ENCODE measurements at regions not wholly inside any gene's neighbourhood (a gene's known extent, or its start where the extent isn't known, plus 50 kb on each side); places are given as distances from the start of the nearest gene placed in this dataset.

DNA sequence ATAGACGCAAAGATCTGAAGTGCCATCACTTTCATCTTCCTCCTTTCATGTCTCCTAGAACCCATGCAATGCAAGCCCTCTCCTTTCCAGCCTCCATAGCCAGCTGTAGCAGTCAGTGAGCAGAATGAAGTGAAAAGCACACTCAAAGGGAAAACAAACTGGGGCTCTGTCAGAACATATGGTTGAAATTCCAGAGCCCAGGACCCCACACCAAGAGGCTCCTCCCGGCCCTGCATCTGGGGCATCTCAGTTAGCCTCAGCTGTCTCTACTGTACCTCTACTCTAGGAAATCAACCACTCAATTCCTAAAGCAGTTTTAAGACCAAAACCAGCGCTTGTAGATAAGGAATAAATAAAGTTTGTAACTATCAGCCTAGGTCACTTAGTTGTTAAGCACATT is 73.8 kb upstream of the P3H2 start:
- H3K9me3 ChIP-seq (ENCODE audit: insufficient read depth, low read depth, low read length): no peaks in the 10 kb centered on the region
- no peak overlapping the region for H3K27ac ChIP-seq (ENCODE audit: low read depth, low read length)
- H2AK5ac ChIP-seq (ENCODE audit: low read length): no peak overlapping the region
- no peak overlapping the region for H3K9ac ChIP-seq (ENCODE audit: low read length)
- H4K91ac ChIP-seq (ENCODE audit: low read depth, low read length): no peak overlapping the region
- H3K4me1 ChIP-seq (ENCODE audit: control insufficient read depth in 1 of 2, insufficient read depth in 2 of 2, low read length in 2 of 2): no peaks in the 10 kb centered on the region
- H3K79me1 ChIP-seq (ENCODE audit: low read length): no peaks in the 10 kb centered on the region
- H3K36me3 ChIP-seq (ENCODE audit: control insufficient read depth in 1 of 2, insufficient read depth in 2 of 2, low read length in 2 of 2): no peaks in the 10 kb centered on the region
- no peak for DNase-seq
- H3K23ac ChIP-seq (ENCODE audit: low read length): no peak overlapping the region
- H3K79me2 ChIP-seq (ENCODE audit: control insufficient read depth, insufficient read depth, low read length, poor library complexity): no peaks in the 10 kb centered on the region
- H3K4ac ChIP-seq (ENCODE audit: low read depth, low read length): no peak overlapping the region
- H4K8ac ChIP-seq (ENCODE audit: low read depth, low read length): no peak overlapping the region
- H2AFZ ChIP-seq (ENCODE audit: insufficient read depth, low read length, poor library complexity): no peak overlapping the region
- H3K27me3 ChIP-seq (ENCODE audit: insufficient read depth, low read length): no peaks in the 10 kb centered on the region
- H2BK12ac ChIP-seq (ENCODE audit: low read length): no peak overlapping the region
- H4K12ac ChIP-seq (ENCODE audit: low read depth, low read length): no peak overlapping the region
- no peak overlapping the region for H2BK120ac ChIP-seq (ENCODE audit: insufficient read depth, low read length, poor library complexity)
- H3K4me2 ChIP-seq (ENCODE audit: low read length): no peak overlapping the region
- WGBS (ENCODE audit: extremely low coverage, insufficient coverage, insufficient read length): no CpG with 5 or more reads among the region's 3 CpGs
- no peak overlapping the region for H2BK5ac ChIP-seq (ENCODE audit: low read depth, low read length, poor library complexity)
- no peak overlapping the region for H3K14ac ChIP-seq (ENCODE audit: low read length)
- no peak overlapping the region for H3K18ac ChIP-seq (ENCODE audit: low read length)
- no peak overlapping the region for H3K4me3 ChIP-seq (ENCODE audit: low read depth, low read length)

DNA sequence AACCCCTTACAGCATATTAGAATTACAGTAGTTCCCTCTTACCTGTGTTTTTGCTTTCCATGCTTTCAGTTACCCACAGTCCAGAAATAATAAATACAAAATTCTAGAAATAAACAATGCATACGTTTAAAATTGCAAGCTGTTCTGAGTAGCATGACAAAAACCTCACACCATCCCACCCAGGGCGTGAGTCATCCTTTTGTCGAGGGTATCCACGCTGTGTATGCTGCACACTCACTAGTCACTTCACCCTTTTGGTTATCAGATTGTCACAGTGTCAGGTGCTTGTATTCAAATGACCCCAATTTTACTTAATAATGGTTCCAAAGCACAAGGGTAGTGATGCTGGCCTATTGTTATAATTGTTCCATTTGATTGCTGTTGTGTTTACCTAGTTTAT is 72.5 kb upstream of the P3H2 start:
- Histone ChIP-seq H3K79me2 (ENCODE audit: control insufficient read depth, insufficient read depth, low read length, poor library complexity) (no peaks in the 10 kb centered on the region), H3K27ac (ENCODE audit: low read depth, low read length) (no peak overlapping the region), H3K27me3 (ENCODE audit: insufficient read depth, low read length) (no peaks in the 10 kb centered on the region), H3K23ac (ENCODE audit: low read length) (no peak overlapping the region), H2AK5ac (ENCODE audit: low read length) (no peak overlapping the region), H3K4me3 (ENCODE audit: low read depth, low read length) (no peak overlapping the region), H3K79me1 (ENCODE audit: low read length) (no peaks in the 10 kb centered on the region), H3K9ac (ENCODE audit: low read length) (no peak overlapping the region), H3K18ac (ENCODE audit: low read length) (no peak overlapping the region), H2BK120ac (ENCODE audit: insufficient read depth, low read length, poor library complexity) (no peak overlapping the region), H4K8ac (ENCODE audit: low read depth, low read length) (no peak overlapping the region), H3K4me2 (ENCODE audit: low read length) (no peak overlapping the region), H3K9me3 (ENCODE audit: insufficient read depth, low read depth, low read length) (no peaks in the 10 kb centered on the region), H2AFZ (ENCODE audit: insufficient read depth, low read length, poor library complexity) (no peak overlapping the region), H2BK12ac (ENCODE audit: low read length) (no peak overlapping the region), H3K36me3 (ENCODE audit: control insufficient read depth in 1 of 2, insufficient read depth in 2 of 2, low read length in 2 of 2) (no peaks in the 10 kb centered on the region), H3K14ac (ENCODE audit: low read length) (no peak overlapping the region), H2BK5ac (ENCODE audit: low read depth, low read length, poor library complexity) (no peak overlapping the region), H4K91ac (ENCODE audit: low read depth, low read length) (no peak overlapping the region), H4K12ac (ENCODE audit: low read depth, low read length) (no peak overlapping the region), H3K4me1 (ENCODE audit: control insufficient read depth in 1 of 2, insufficient read depth in 2 of 2, low read length in 2 of 2) (no peaks in the 10 kb centered on the region), H3K4ac (ENCODE audit: low read depth, low read length) (no peak overlapping the region)
- no peak for DNase-seq
- WGBS (ENCODE audit: extremely low coverage, insufficient coverage, insufficient read length): no CpG with 5 or more reads among the region's 4 CpGs

DNA sequence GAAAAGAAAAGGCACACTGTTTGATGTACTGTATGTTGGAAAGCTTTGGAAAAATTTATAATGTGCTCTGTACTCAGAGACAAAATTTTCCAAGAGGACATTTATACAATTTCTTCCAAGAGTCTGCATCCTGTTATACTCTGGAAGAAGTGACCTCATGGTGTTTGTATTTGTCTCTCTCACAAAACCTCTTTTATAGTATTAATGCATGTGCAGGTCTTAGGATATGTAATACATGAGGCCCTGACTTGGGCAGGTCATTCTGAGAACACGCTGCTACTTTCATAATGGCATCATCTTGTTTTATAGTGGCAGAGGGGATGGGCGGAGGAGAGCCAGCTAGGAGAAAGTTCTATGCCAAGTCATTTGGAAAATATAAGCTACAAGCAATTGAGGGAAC is 72.0 kb upstream of the P3H2 start:
- Histone ChIP-seq H2AK5ac (ENCODE audit: low read length) (no peak overlapping the region), H3K4me1 (ENCODE audit: control insufficient read depth in 1 of 2, insufficient read depth in 2 of 2, low read length in 2 of 2) (no peaks in the 10 kb centered on the region), H2BK12ac (ENCODE audit: low read length) (no peak overlapping the region), H2BK120ac (ENCODE audit: insufficient read depth, low read length, poor library complexity) (no peak overlapping the region), H2BK5ac (ENCODE audit: low read depth, low read length, poor library complexity) (no peak overlapping the region), H3K9ac (ENCODE audit: low read length) (no peak overlapping the region), H4K91ac (ENCODE audit: low read depth, low read length) (no peak overlapping the region), H3K14ac (ENCODE audit: low read length) (no peak overlapping the region), H3K23ac (ENCODE audit: low read length) (no peak overlapping the region), H3K36me3 (ENCODE audit: control insufficient read depth in 1 of 2, insufficient read depth in 2 of 2, low read length in 2 of 2) (no peaks in the 10 kb centered on the region), H4K8ac (ENCODE audit: low read depth, low read length) (no peak overlapping the region), H3K79me2 (ENCODE audit: control insufficient read depth, insufficient read depth, low read length, poor library complexity) (no peaks in the 10 kb centered on the region), H3K4ac (ENCODE audit: low read depth, low read length) (no peak overlapping the region), H3K9me3 (ENCODE audit: insufficient read depth, low read depth, low read length) (no peaks in the 10 kb centered on the region), H3K27ac (ENCODE audit: low read depth, low read length) (no peak overlapping the region), H3K27me3 (ENCODE audit: insufficient read depth, low read length) (no peaks in the 10 kb centered on the region), H4K12ac (ENCODE audit: low read depth, low read length) (no peak overlapping the region), H3K4me2 (ENCODE audit: low read length) (no peak overlapping the region), H3K4me3 (ENCODE audit: low read depth, low read length) (no peak overlapping the region), H2AFZ (ENCODE audit: insufficient read depth, low read length, poor library complexity) (no peak overlapping the region), H3K18ac (ENCODE audit: low read length) (no peak overlapping the region), H3K79me1 (ENCODE audit: low read length) (no peaks in the 10 kb centered on the region)
- WGBS (ENCODE audit: extremely low coverage, insufficient coverage, insufficient read length): no CpG with 5 or more reads among the region's 2 CpGs
- DNase-seq: no peak

DNA sequence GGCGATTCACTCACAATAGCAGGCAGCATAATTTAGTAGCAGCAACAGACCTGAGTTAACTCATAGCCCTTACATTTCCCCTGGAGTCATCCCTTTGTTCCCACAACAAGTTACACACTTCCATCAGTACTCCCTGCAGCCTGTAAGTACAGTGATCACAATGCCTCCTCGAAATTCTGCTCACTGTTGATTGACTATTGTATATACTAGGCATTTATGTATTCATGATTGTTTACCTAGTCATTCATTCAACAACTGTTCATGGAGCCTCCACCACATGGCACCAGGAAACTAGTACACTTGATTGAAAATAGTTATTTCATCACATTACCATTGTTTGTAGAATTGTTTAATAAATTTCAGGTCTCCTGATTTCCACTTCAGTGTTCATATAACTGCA is 71.4 kb upstream of the P3H2 start:
- H2BK5ac ChIP-seq (ENCODE audit: low read depth, low read length, poor library complexity): no peak overlapping the region
- H3K9ac ChIP-seq (ENCODE audit: low read length): no peak overlapping the region
- no peak overlapping the region for H3K4ac ChIP-seq (ENCODE audit: low read depth, low read length)
- no peaks in the 10 kb centered on the region for H3K27me3 ChIP-seq (ENCODE audit: insufficient read depth, low read length)
- H3K4me2 ChIP-seq (ENCODE audit: low read length): no peak overlapping the region
- no CpG with 5 or more reads among the region's 2 CpGs for WGBS (ENCODE audit: extremely low coverage, insufficient coverage, insufficient read length)
- no peak overlapping the region for H3K23ac ChIP-seq (ENCODE audit: low read length)
- no peaks in the 10 kb centered on the region for H3K79me1 ChIP-seq (ENCODE audit: low read length)
- H4K8ac ChIP-seq (ENCODE audit: low read depth, low read length): no peak overlapping the region
- no peak overlapping the region for H3K27ac ChIP-seq (ENCODE audit: low read depth, low read length)
- H2BK12ac ChIP-seq (ENCODE audit: low read length): no peak overlapping the region
- H3K4me3 ChIP-seq (ENCODE audit: low read depth, low read length): no peak overlapping the region
- no peaks in the 10 kb centered on the region for H3K9me3 ChIP-seq (ENCODE audit: insufficient read depth, low read depth, low read length)
- no peak overlapping the region for H4K12ac ChIP-seq (ENCODE audit: low read depth, low read length)
- no peaks in the 10 kb centered on the region for H3K4me1 ChIP-seq (ENCODE audit: control insufficient read depth in 1 of 2, insufficient read depth in 2 of 2, low read length in 2 of 2)
- no peak overlapping the region for H2BK120ac ChIP-seq (ENCODE audit: insufficient read depth, low read length, poor library complexity)
- H3K18ac ChIP-seq (ENCODE audit: low read length): no peak overlapping the region
- no peaks in the 10 kb centered on the region for H3K36me3 ChIP-seq (ENCODE audit: control insufficient read depth in 1 of 2, insufficient read depth in 2 of 2, low read length in 2 of 2)
- H2AK5ac ChIP-seq (ENCODE audit: low read length): no peak overlapping the region
- H3K14ac ChIP-seq (ENCODE audit: low read length): no peak overlapping the region
- H2AFZ ChIP-seq (ENCODE audit: insufficient read depth, low read length, poor library complexity): no peak overlapping the region
- no peak for DNase-seq
- H3K79me2 ChIP-seq (ENCODE audit: control insufficient read depth, insufficient read depth, low read length, poor library complexity): no peaks in the 10 kb centered on the region
- H4K91ac ChIP-seq (ENCODE audit: low read depth, low read length): no peak overlapping the region
